GM12878 (cell line): ENCODE measurements at regions not wholly inside any gene's neighbourhood (a gene's known extent, or its start where the extent isn't known, plus 50 kb on each side); places are given as distances from the start of the nearest gene placed in this dataset.

Source experiments
- ATAC-seq: fragments of 200-7000 bp; cut with Tn5 transposase; 3 replicates; pipeline ENCODE4 v1.9.1; 2020; ENCODE audit warnings: mild to moderate bottlenecking, moderate library complexity
- BruUV-seq: library from RNA; stranded (reverse); fragments of 400-500 nt; replicated peaks from 2 replicates; lab custom pipeline; 2021; lab: Mats Ljungman, UMichigan
- CTCF ChIA-PET: fragments of 300-600 bp; sonication (Branson Sonifier 250); formaldehyde crosslinking; extraction: SDS; loops from one replicate; lab custom pipeline; 2021; ENCODE audit warnings: inconsistent platforms; lab: Yijun Ruan, JAX
- POLR2A ChIA-PET: fragments of 350-600 bp; formaldehyde crosslinking; extraction: SDS; loops from one replicate; lab custom pipeline; 2021; ENCODE audit warnings: inconsistent platforms; lab: Charles Lee
- RAD21 ChIA-PET: fragments of 300-600 bp; sonication (Branson Sonifier 250); formaldehyde crosslinking; loops from one replicate; lab custom pipeline; 2023; ENCODE audit warnings: antibody characterized with exemption; ENCODE audit not compliant: unreplicated experiment; lab: Charles Lee
- SMC1A ChIA-PET: fragments of 300-600 bp; sonication (Branson Sonifier 250); formaldehyde crosslinking; loops from one replicate; lab custom pipeline; 2023; ENCODE audit not compliant: unreplicated experiment, uncharacterized antibody; lab: Charles Lee
- DNase-seq: peaks from one replicate; pipeline ENCODE4 v3.0.0-alpha.2; 2011; ENCODE audit warnings: low read depth, low spot score
- FAIRE-seq: peaks from 3 replicates; lab custom pipeline; 2011; peaks lifted over from hg19 to GRCh38; lab: Jason Lieb, UNC
- H2AFZ ChIP-seq: 2 replicates; pipeline ENCODE4 v1.6.0; 2011; ENCODE audit warnings: low read depth, low read length, control low read depth; ENCODE audit not compliant: control insufficient read depth
- H3K27ac ChIP-seq: 2 replicates; pipeline ENCODE4 v1.5.1; 2011; ENCODE audit warnings: control low read depth; ENCODE audit not compliant: control insufficient read depth, insufficient read depth
- H3K27me3 ChIP-seq, 2 experiments: replicated peaks in 1 of 2; 2 replicates each; pipeline versions ENCODE4 v1.6.0 to v1.6.1; 2011; ENCODE audit warnings: low read length in 1 of 2; ENCODE audit not compliant: control insufficient read depth in 2 of 2, insufficient read depth in 2 of 2
- H3K36me3 ChIP-seq, 2 experiments: 2 replicates each; pipeline ENCODE4 v1.5.1; 2011; ENCODE audit warnings: low read length in 1 of 2; ENCODE audit not compliant: control insufficient read depth in 2 of 2, insufficient read depth in 2 of 2
- H3K4me1 ChIP-seq: 2 replicates; pipeline ENCODE4 v1.6.1; 2011; ENCODE audit warnings: mild to moderate bottlenecking, low read length, moderate library complexity, mixed read lengths; ENCODE audit not compliant: control insufficient read depth, insufficient read depth
- H3K4me2 ChIP-seq: 2 replicates; pipeline ENCODE4 v1.6.0; 2011; ENCODE audit warnings: control low read depth; ENCODE audit not compliant: control insufficient read depth, insufficient read depth
- H3K4me3 ChIP-seq: fragments of 200-600 bp; sonication (generic); 2 replicates; pipeline ENCODE4 v1.5.1; 2016
- H3K79me2 ChIP-seq: 2 replicates; pipeline ENCODE4 v1.6.0; 2011; ENCODE audit warnings: low read length; ENCODE audit not compliant: control insufficient read depth, insufficient read depth
- H3K9ac ChIP-seq: 2 replicates; pipeline ENCODE4 v1.8.0; 2011; ENCODE audit warnings: low read length, control low read depth, mixed read lengths; ENCODE audit not compliant: control insufficient read depth, insufficient read depth
- H3K9me3 ChIP-seq: replicated peaks from 3 replicates; pipeline ENCODE4 v1.5.1; 2011; ENCODE audit warnings: mild to moderate bottlenecking, low read length; ENCODE audit not compliant: control insufficient read depth, insufficient read depth
- H4K20me1 ChIP-seq: 2 replicates; pipeline ENCODE4 v1.6.0; 2011; ENCODE audit not compliant: control insufficient read depth, insufficient read depth
- ETV6 ChIP-seq, 2 experiments: fragments of 450-650 bp in 1 of 2; IDR thresholded peaks in 1 of 2; conservative IDR thresholded peaks in 1 of 2; 2 replicates each; pipeline ENCODE4 v1.6.1; 2014; ENCODE audit warnings: antibody characterized with exemption in 1 of 2, borderline replicate concordance in 1 of 2, low read depth in 1 of 2, mild to moderate bottlenecking in 1 of 2, moderate library complexity in 1 of 2
- FOS ChIP-seq: IDR thresholded peaks from 3 replicates; pipeline ENCODE4 v1.6.1; 2011; ENCODE audit warnings: borderline replicate concordance; ENCODE audit not compliant: insufficient read length; ENCODE audit errors: extremely low read depth
- HDAC2 ChIP-seq: fragments of 200-600 bp; sonication (generic); IDR thresholded peaks from 2 replicates; pipeline ENCODE4 v1.6.1; 2017
- HDAC6 ChIP-seq: fragments of 200-600 bp; sonication (generic); IDR thresholded peaks from one replicate; pipeline ENCODE4 v1.8.0; 2017; ENCODE audit warnings: antibody characterized with exemption; ENCODE audit not compliant: unreplicated experiment
- JUNB ChIP-seq: IDR thresholded peaks from 2 replicates; pipeline ENCODE4 v1.6.1; 2016; ENCODE audit warnings: antibody characterized with exemption, mild to moderate bottlenecking
- MTA2 ChIP-seq: fragments of 450-650 bp; IDR thresholded peaks from 2 replicates; pipeline ENCODE4 v1.6.1; 2016; ENCODE audit warnings: low read depth, mild to moderate bottlenecking, moderate library complexity
- MTA3 ChIP-seq: IDR thresholded peaks from 2 replicates; pipeline ENCODE4 v1.6.1; 2012; ENCODE audit warnings: low read length, inconsistent platforms, borderline replicate concordance
- MYB ChIP-seq: fragments of 150-350 bp; IDR thresholded peaks from 2 replicates; pipeline ENCODE4 v1.6.1; 2014; ENCODE audit warnings: mild to moderate bottlenecking, low read depth, low read length, borderline replicate concordance
- POLR2AphosphoS2 ChIP-seq: IDR thresholded peaks from 2 replicates; pipeline ENCODE4 v1.6.1; 2011; ENCODE audit warnings: low read depth, mild to moderate bottlenecking, low read length, improper control_type of control experiment, moderate library complexity
- RBBP5 ChIP-seq: fragments of 200-600 bp; sonication (generic); conservative IDR thresholded peaks from 2 replicates; pipeline ENCODE4 v1.6.1; 2016
- SIN3A ChIP-seq: IDR thresholded peaks from 2 replicates; pipeline ENCODE4 v1.6.1; 2012; ENCODE audit warnings: low read depth, low read length, improper control_type of control experiment
- SMAD1 ChIP-seq: fragments of 450-650 bp; IDR thresholded peaks from 2 replicates; pipeline ENCODE4 v1.6.1; 2018; ENCODE audit warnings: mild to moderate bottlenecking, low read depth; ENCODE audit not compliant: partially characterized antibody
- SRF ChIP-seq, 2 experiments: IDR thresholded peaks; 2 replicates each; pipeline ENCODE4 v1.6.1; 2011; ENCODE audit warnings: low read depth in 2 of 2, low read length in 2 of 2, mild to moderate bottlenecking in 1 of 2, moderate library complexity in 1 of 2
- WRNIP1 ChIP-seq: IDR thresholded peaks from 2 replicates; pipeline ENCODE4 v1.6.1; 2011; ENCODE audit warnings: low read depth, low read length, improper control_type of control experiment, borderline replicate concordance
- ZNF384 ChIP-seq: IDR thresholded peaks from 2 replicates; pipeline ENCODE4 v1.6.1; 2012; ENCODE audit warnings: low read depth, mild to moderate bottlenecking, low read length, improper control_type of control experiment, borderline replicate concordance
- ZNF622 ChIP-seq: fragments of 450-650 bp; IDR thresholded peaks from 2 replicates; pipeline ENCODE4 v1.6.1; 2017; ENCODE audit warnings: mild to moderate bottlenecking, inconsistent platforms
- WGBS: methylation state at CpG from one replicate; pipeline ENCODE4 v1.1.6; 2016; ENCODE audit warnings: low lambda C conversion rate; ENCODE audit not compliant: insufficient replicate concordance, insufficient coverage; ENCODE audit errors: missing lambda C conversion rate; 5-methylcytosine and 5-hydroxymethylcytosine counted together
- in situ Hi-C: fragments of 300-500 bp; cut with MboI; formaldehyde crosslinking; loops from 9 replicates; pipeline ENCODE4 v1.14.3; 2018; ENCODE audit warnings: mixed read lengths
- intact Hi-C: fragments of 100-400 bp; cut with micrococcal nuclease; formaldehyde crosslinking; loops from one replicate; pipeline ENCODE4 v1.14.2; 2022; ENCODE audit not compliant: unreplicated experiment
- TF ChIP-seq, protein P1 (sequence below): IDR thresholded peaks from 2 replicates; pipeline ENCODE4 v1.6.1; 2012; ENCODE audit warnings: low read depth, low read length, improper control_type of control experiment
- TF ChIP-seq, protein P2 (sequence below): IDR thresholded peaks from 2 replicates; pipeline ENCODE4 v1.6.1; 2011; ENCODE audit warnings: low read depth, low read length, improper control_type of control experiment, borderline replicate concordance

DNA sequence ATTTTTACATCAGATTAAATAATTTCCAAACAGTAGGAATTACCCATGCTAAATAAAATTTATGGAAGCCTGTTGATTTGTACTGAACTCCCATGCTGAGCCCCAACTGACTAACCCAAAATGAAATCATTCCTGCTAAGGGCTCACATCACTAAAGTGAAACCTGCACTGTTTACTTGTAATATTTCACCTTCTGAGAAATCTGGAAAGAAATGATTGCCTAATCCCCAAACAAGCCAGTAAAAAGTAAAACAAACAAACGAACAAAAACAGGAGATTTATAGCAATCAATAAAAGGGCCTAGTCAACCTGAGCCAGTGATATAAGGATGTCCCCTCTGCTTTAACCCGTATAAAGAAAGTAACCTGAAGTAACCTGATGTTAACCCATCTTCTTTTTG is 1599.8 kb downstream of the OLFM4 start:
- FAIRE-seq (no peak), ATAC-seq (no peak)
- no peaks in the 10 kb centered on the region for H3K27me3 ChIP-seq

DNA sequence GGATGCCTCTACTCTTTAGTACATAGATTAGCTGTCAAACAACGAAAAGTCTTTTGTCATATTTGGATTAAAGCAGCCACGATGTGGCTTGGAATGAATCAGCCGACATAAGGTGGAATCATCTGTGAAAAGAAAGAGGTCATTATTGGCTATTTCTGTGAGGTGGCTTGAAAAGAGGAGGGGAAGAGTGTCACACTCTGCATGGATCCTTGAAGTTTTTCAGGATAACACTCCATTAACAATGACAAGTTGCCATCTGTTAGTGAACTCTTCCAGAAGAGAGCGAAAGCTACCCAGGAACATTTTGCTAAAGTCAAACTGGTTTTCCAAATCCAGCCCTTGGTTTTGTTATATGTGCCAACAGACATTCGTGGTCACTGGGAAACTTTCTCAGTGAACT is 1604.8 kb downstream of the OLFM4 start:
- FAIRE-seq: no peak
- no peak overlapping the region for H3K9ac ChIP-seq
- no peaks in the 10 kb centered on the region for H3K79me2 ChIP-seq
- no peak for TF ChIP-seq FOS
- TF ChIP-seq, protein P1, sequence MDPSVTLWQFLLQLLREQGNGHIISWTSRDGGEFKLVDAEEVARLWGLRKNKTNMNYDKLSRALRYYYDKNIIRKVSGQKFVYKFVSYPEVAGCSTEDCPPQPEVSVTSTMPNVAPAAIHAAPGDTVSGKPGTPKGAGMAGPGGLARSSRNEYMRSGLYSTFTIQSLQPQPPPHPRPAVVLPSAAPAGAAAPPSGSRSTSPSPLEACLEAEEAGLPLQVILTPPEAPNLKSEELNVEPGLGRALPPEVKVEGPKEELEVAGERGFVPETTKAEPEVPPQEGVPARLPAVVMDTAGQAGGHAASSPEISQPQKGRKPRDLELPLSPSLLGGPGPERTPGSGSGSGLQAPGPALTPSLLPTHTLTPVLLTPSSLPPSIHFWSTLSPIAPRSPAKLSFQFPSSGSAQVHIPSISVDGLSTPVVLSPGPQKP: no peak
- no peak for TF ChIP-seq MYB
- no peak for TF ChIP-seq HDAC2
- TF ChIP-seq ETV6 (conservative IDR thresholded peaks at IDR 0.05 in 1 of 2, IDR thresholded peaks at IDR 0.05 in 1 of 2; ENCODE audit: borderline replicate concordance in 1 of 2, low read depth in 1 of 2): no peak
- TF ChIP-seq ZNF622: no peak
- TF ChIP-seq POLR2AphosphoS2: no peak
- no peaks in the 10 kb centered on the region for H4K20me1 ChIP-seq
- no peak for DNase-seq
- H3K27me3 ChIP-seq: no peaks in the 10 kb centered on the region
- ChIA-PET SMC1A (no interaction called here), RAD21 (no interaction called here), POLR2A (no interaction called here), CTCF (no interaction called here)
- H3K4me2 ChIP-seq: no peak overlapping the region
- no peak overlapping the region for H3K27ac ChIP-seq
- intact Hi-C loops: no loop called here
- WGBS: 31% methylated on average over 5 of the region's 5 CpGs
- no peak for ATAC-seq
- no peak overlapping the region for H2AFZ ChIP-seq
- no peaks in the 10 kb centered on the region for H3K36me3 ChIP-seq
- in situ Hi-C loops: no loop called here
- H3K9me3 ChIP-seq: no peaks in the 10 kb centered on the region
- no peak overlapping the region for H3K4me3 ChIP-seq
- H3K4me1 ChIP-seq: no peaks in the 10 kb centered on the region
- BruUV-seq: no TSS peak

More for the DNA sequence above, 1599.8 kb downstream of the OLFM4 start:
- no TSS peak for BruUV-seq
- ChIA-PET POLR2A (no interaction called here), CTCF (no interaction called here), RAD21 (no interaction called here), SMC1A (no interaction called here)
- Histone ChIP-seq H2AFZ (no peak overlapping the region), H3K36me3 (no peaks in the 10 kb centered on the region), H3K9ac (no peak overlapping the region), H3K4me1 (no peaks in the 10 kb centered on the region), H3K79me2 (no peaks in the 10 kb centered on the region), H3K4me3 (no peak overlapping the region), H4K20me1 (no peaks in the 10 kb centered on the region), H3K9me3 (no peaks in the 10 kb centered on the region), H3K27ac (no peak overlapping the region), H3K4me2 (no peak overlapping the region)
- TF ChIP-seq MTA3: no peak
- no peak for TF ChIP-seq JUNB
- no peak for TF ChIP-seq MTA2
- no peak for TF ChIP-seq RBBP5
- TF ChIP-seq SIN3A: no peak
- TF ChIP-seq ZNF384: no peak
- TF ChIP-seq WRNIP1: no peak
- TF ChIP-seq SRF (IDR thresholded peaks at IDR 0.05; ENCODE audit: low read depth in 2 of 2, low read length in 2 of 2): no peak
- TF ChIP-seq, protein P2, sequence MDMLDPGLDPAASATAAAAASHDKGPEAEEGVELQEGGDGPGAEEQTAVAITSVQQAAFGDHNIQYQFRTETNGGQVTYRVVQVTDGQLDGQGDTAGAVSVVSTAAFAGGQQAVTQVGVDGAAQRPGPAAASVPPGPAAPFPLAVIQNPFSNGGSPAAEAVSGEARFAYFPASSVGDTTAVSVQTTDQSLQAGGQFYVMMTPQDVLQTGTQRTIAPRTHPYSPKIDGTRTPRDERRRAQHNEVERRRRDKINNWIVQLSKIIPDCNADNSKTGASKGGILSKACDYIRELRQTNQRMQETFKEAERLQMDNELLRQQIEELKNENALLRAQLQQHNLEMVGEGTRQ: no peak
- TF ChIP-seq HDAC6: no peak
- TF ChIP-seq SMAD1: no peak
- intact Hi-C loops (no loop called here), in situ Hi-C loops (no loop called here)
- 18% methylated on average over 2 of the region's 2 CpGs for WGBS
- no peak for DNase-seq
